ENCODE measurements at regions not wholly inside any gene's neighbourhood (a gene's known extent, or its start where the extent isn't known, plus 50 kb on each side); places are given as distances from the start of the nearest gene placed in this dataset.

GRCh38 chr5:86981898-86982297 is 285.8 kb upstream of the RASA1 start:
- POLR2A ChIA-PET, result no interaction called here
- TF ChIP-seq ZNF671 (CRISPR knock-in tag; IDR thresholded peaks at IDR 0.05) (no peak), ZNF416 (CRISPR knock-in tag; IDR thresholded peaks at IDR 0.05) (no peak), USF2 (CRISPR knock-in tag; IDR thresholded peaks at IDR 0.05) (no peak), NFATC4 (CRISPR knock-in tag; IDR thresholded peaks at IDR 0.05) (no peak)
- H3K27ac Mint-ChIP-seq, result no peak overlapping the region
- CTCF ChIA-PET, result no interaction called here
- H3K4me1 Mint-ChIP-seq, result 0 out of 2 replicates have a peak, but pooled peaks cover 6% of the 10 kb centered on the region
- no peak for DNase-seq (ENCODE audit: low spot score)
- H3K4me3 Mint-ChIP-seq, result no peak overlapping the region
- no peaks in the 10 kb centered on the region for H3K36me3 Mint-ChIP-seq
- H3K27me3 Mint-ChIP-seq (ENCODE audit: low read depth), result no peaks in the 10 kb centered on the region
- no peaks in the 10 kb centered on the region for H3K9me3 Mint-ChIP-seq
- no peak for ATAC-seq

GRCh38 chr5:86983208-86983607 is 284.5 kb upstream of the RASA1 start:
- no peak overlapping the region for H3K4me3 Mint-ChIP-seq
- CTCF ChIA-PET, result interaction anchor here (1.9 kb wide), 1 partner anchor 14 kb away, joined by 5 read pairs; no protein-coding TSS in a partner anchor
- H3K4me1 Mint-ChIP-seq, result 0 out of 2 replicates have a peak, but pooled peaks cover 6% of the 10 kb centered on the region
- DNase-seq (ENCODE audit: low spot score) (no peak), ATAC-seq (no peak)
- no peak for TF ChIP-seq ZNF138 (CRISPR knock-in tag; conservative IDR thresholded peaks at IDR 0.05)
- TF ChIP-seq ETV6 (CRISPR knock-in tag; IDR thresholded peaks at IDR 0.05), result no peak
- TF ChIP-seq ZBTB21 (CRISPR knock-in tag; IDR thresholded peaks at IDR 0.05; ENCODE audit: borderline replicate concordance), result no peak
- no peak for TF ChIP-seq NR2C2 (CRISPR knock-in tag; IDR thresholded peaks at IDR 0.05)
- no peak for TF ChIP-seq HMGA2 (CRISPR knock-in tag; IDR thresholded peaks at IDR 0.05)
- H3K27ac Mint-ChIP-seq, result no peak overlapping the region
- no peaks in the 10 kb centered on the region for H3K9me3 Mint-ChIP-seq
- H3K36me3 Mint-ChIP-seq, result no peaks in the 10 kb centered on the region
- POLR2A ChIA-PET, result interaction anchor here (0.6 kb wide), 1 partner anchor 191 kb away, joined by 6 read pairs; no protein-coding TSS in a partner anchor
- no peaks in the 10 kb centered on the region for H3K27me3 Mint-ChIP-seq (ENCODE audit: low read depth)

GRCh38 chr5:86986837-86987236 is 280.8 kb upstream of the RASA1 start:
- ATAC-seq, result no peak
- H3K4me3 Mint-ChIP-seq, result no peak overlapping the region
- TF ChIP-seq CREB1 (CRISPR knock-in tag; IDR thresholded peaks at IDR 0.05), result no peak
- TF ChIP-seq ZNF317 (CRISPR knock-in tag; IDR thresholded peaks at IDR 0.05; ENCODE audit: borderline replicate concordance, low read depth), result no peak
- no peak for TF ChIP-seq FOXP1 (CRISPR knock-in tag; IDR thresholded peaks at IDR 0.05; ENCODE audit: borderline replicate concordance)
- TF ChIP-seq HMGA2 (CRISPR knock-in tag; IDR thresholded peaks at IDR 0.05), result no peak
- TF ChIP-seq TEAD1 (CRISPR knock-in tag; IDR thresholded peaks at IDR 0.05), result no peak
- no peak for TF ChIP-seq ATF1 (CRISPR knock-in tag; IDR thresholded peaks at IDR 0.05)
- TF ChIP-seq JAZF1 (CRISPR knock-in tag; IDR thresholded peaks at IDR 0.05), result no peak
- no peak for TF ChIP-seq NFATC4 (CRISPR knock-in tag; IDR thresholded peaks at IDR 0.05)
- TF ChIP-seq ZNF138 (CRISPR knock-in tag; conservative IDR thresholded peaks at IDR 0.05), result no peak
- TF ChIP-seq ZNF671 (CRISPR knock-in tag; IDR thresholded peaks at IDR 0.05), result no peak
- no peak for TF ChIP-seq MLX (CRISPR knock-in tag; IDR thresholded peaks at IDR 0.05)
- TF ChIP-seq CDX4 (CRISPR knock-in tag; IDR thresholded peaks at IDR 0.05; ENCODE audit: borderline replicate concordance), result no peak
- TF ChIP-seq ZNF512 (CRISPR knock-in tag; IDR thresholded peaks at IDR 0.05; ENCODE audit: borderline replicate concordance), result no peak
- TF ChIP-seq TP53 (CRISPR knock-in tag; IDR thresholded peaks at IDR 0.05), result no peak
- TF ChIP-seq ESRRA (CRISPR knock-in tag; IDR thresholded peaks at IDR 0.05; ENCODE audit: borderline replicate concordance), result no peak
- no peak for TF ChIP-seq NR2C2 (CRISPR knock-in tag; IDR thresholded peaks at IDR 0.05)
- H3K9me3 Mint-ChIP-seq, result no peaks in the 10 kb centered on the region
- DNase-seq (ENCODE audit: low spot score), result no peak
- H3K27ac Mint-ChIP-seq, result no peak overlapping the region
- no peaks in the 10 kb centered on the region for H3K27me3 Mint-ChIP-seq (ENCODE audit: low read depth)
- no peaks in the 10 kb centered on the region for H3K4me1 Mint-ChIP-seq
- POLR2A ChIA-PET, result no interaction called here
- H3K36me3 Mint-ChIP-seq, result no peaks in the 10 kb centered on the region
- CTCF ChIA-PET, result interaction anchor here (0.8 kb wide), 1 partner anchor 20 kb away, joined by 3 read pairs; no protein-coding TSS in a partner anchor
